Sciatic nerve (tissue), 2 donors: ENCODE measurements at regions not wholly inside any gene's neighbourhood (a gene's known extent, or its start where the extent isn't known, plus 50 kb on each side); places are given as distances from the start of the nearest gene placed in this dataset.

Source experiments
- ATAC-seq: fragments of 200-7000 bp; cut with Tn5 transposase; one replicate; pipeline ENCODE4 v1.9.1; 2020; ENCODE audit warnings: mild to moderate bottlenecking, moderate library complexity
- DNase-seq: peaks from one replicate; pipeline ENCODE4 v3.0.0-alpha.2; 2020; ENCODE audit warnings: low spot score
- intact Hi-C: fragments of 100-400 bp; cut with DNase I; formaldehyde crosslinking; loops from one replicate; pipeline ENCODE4 v1.14.2; 2022
- donor health status: DM: no; HTN: no; CAD: no.
- donor health status: DM: no; HTN: no; CAD: no.

GRCh38 chr7:71077743-71078476 is 54.0 kb upstream of the GALNT17 start:
- intact Hi-C loops = no loop called here
- ATAC-seq = no peak
- DNase-seq = no peak
